GM21576 (cell line): ENCODE measurements at regions not wholly inside any gene's neighbourhood (a gene's known extent, or its start where the extent isn't known, plus 50 kb on each side); places are given as distances from the start of the nearest gene placed in this dataset.

Experiments
- ATAC-seq: cut with Tn5 transposase; IDR thresholded peaks from one replicate; pipeline ENCODE4 v1.9.1; 2021; ENCODE audit warnings: mild to moderate bottlenecking, moderate library complexity; ENCODE audit not compliant: unreplicated experiment

DNA sequence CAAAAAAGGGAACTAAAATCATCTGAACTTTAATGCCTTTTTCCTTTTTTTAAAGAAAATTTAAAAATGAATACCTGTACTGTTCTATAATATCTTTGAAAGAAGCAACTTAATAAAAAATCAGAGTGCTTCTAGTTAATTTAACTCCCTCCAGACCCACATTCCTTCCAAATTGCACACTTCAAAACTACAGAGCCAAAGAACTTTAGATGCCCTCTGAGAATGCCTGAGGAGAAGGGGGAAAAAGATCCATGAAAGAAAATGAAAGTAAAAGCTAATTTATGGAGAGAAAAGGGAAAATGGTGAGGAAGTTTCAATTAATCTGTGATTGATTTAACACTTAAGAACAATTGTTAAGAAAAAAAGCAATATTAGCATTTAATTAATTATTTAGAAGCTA lies 1141.6 kb downstream of the IGSF11 start:
- ATAC-seq: no peak

DNA sequence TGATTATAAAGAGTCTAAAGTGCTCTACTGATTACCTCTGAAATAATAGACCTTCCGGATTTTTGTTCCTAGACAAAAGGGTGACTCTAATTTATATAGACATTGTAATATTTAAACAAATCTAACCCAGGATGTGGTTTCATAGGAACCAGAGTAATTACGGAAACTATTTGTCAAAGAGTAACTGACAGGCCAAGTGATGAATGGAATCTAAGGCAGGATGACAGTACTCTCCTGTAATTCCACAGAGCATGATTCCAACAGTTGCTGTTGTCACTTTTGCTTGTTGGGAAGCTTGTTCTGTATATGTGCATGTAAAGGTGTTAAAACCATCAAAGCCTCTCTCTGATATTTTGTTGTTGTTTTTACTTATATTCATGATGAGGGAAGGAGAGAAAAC lies 1141.0 kb downstream of the IGSF11 start:
- ATAC-seq: no peak

DNA sequence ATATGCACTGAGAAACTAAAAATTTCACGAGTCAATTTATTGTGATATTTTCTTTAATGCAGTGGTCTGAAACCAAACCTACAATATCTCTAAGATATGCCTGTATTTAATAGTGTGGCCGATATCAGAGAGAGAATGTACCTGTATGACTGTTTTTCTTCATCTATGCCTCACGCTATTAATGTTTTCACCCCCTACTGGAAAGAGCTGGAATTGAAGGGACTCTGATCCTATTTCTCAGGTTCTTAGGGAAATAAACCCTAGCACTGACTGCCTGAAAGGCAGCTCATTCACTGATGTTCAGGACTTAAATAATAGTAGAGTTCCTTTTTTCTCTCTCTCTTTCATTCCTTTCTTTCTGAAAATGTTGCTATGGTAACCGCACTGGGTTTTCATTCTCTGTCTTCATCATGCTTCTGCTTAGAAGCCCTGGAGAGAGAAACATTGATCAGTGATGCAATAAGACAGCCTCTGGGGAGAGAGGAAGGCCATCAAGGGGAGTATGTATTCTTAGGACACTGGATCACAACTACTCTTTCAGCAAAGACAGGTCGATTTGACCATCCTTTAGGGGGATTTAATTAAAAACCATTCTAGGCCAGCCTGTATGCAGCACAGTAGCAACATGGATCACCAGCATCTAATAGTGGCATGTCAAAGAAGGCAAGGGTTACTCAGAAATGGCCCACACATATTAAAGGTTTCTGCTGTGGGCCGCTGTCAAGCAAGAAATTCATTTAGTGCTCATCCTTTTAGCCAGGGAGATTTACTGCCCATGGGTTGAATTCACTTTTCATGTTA lies 1135.7 kb downstream of the IGSF11 start:
- ATAC-seq: no peak

DNA sequence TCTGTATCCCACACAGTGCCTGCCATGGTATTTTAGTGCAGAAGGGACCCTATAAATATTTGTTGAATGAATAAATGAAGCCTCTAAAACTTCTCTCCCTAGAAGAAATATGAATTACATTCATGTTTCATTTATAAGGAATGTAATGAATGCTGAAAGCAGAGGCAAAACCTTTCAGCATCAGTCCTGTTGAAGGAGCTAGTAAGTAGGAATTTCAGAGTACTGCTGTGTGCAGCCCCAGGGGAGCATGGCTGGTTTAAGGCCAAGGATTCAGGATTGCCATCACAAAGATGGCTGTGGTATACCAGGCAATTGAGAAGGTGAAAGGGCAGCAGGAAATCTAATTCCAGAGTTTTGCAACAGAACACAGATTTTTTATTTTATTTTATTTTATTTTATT lies 1131.4 kb downstream of the IGSF11 start:
- no peak for ATAC-seq

DNA sequence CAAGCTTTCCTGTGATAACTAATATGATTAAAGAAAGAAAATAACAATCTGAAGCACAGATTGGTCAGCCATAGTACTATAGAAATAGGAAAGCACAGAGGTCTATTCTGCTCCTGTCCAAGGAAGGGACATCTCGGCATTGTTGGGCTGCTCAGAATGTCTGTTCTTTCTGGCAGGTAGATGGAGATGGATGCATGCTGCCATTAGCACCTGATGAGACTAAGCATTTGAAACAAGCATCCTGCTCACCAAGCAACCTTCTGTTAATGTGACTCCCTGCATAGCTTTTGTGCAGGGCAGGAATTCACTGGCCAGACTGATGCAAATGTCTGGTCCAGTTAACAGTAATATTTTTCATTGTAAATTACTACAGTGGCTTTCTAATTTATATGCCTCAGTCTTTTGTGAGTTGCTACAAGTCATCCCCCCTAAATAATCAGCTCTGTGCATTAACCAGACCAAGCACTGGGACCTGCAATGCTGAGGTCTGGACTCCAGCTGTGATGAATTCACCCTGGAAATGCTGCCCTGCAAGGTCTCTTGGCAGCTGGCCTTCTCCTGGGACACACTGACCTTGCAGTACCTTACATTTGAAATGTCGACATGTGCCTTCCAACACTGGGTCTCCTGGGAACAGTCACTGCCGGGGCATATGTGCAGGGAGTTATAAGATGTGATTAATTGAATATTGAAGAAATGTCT lies 1123.7 kb downstream of the IGSF11 start:
- ATAC-seq: no peak

DNA sequence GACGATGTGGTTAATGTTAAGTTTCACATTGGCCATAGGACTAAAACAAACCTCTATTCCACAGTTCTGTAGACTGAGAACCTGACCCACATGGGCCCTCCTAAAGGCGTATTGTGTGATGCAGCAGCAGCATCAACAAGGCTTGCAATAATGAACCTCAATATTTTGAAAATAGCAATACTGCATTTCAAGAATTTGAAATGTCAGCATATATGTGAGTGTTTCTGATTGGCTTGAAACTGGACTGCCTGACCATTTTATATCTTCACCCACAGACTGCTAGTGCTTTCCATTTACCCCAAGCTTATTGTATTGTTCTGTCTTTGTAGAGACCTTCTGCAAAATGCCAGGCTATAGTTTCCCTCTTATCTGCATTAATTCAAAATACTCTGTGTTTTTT lies 1122.3 kb downstream of the IGSF11 start:
- no peak for ATAC-seq

DNA sequence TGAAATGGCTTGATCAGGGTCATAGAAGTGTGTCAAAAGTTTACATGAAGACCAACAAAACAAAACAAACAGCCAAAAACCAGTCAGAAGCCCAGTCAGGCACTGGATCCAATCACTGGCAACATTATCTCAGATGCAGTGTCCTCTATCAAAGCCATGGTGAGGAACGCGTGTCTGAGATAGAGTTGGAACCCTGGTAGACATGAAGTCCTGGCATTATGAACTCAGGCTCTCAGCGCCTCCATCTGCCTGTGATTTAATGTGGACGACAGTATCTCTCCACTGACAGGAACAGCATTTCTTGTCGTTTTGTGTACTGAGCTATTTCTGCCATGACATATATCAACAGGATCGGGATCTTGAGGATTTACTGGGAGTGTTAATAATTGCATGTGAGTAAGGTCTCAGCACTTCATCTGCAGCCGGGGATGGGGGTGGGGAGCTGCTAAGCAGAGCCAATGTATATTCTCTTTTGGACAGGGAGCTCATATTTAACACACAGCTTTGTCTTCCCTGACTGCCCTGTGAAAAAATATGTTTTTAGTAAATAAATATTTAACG lies 1120.0 kb downstream of the IGSF11 start:
- ATAC-seq: no peak

DNA sequence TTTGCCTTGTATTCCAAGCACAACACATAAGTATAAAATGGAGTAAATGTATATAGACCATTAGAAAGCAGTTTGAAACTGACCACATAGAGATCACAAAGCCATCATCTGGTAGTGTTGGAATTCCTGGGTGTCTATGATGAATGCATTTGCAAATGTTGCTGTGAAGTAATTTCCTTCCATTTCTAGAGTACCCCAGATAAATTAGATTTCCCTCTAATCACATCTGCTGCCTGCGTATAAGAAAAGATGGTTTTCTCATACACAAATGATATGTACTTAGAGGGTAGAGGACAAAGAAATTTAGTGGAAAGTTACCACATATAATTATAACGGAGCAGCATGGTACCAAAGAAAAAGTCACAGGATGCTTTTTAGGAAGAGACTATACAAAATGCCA lies 1117.8 kb downstream of the IGSF11 start:
- no peak for ATAC-seq

DNA sequence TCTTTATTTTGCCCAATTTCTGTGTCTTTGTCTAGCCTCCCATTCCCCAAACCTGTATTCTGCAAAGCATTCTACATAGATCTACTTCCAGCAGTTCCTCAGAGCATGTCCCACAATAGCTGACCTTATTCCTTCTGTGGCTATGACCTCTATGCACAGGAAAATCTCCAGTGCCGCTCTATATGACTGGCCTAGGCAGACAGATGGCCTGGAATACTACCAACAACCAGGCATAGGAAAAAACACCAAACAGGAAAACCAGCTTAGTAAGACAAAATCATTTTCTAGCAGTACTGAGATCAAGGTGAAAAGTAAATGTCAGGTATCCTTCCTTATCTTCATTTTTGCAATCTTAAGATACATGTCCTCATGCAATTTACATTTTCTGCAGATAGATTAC lies 1115.0 kb downstream of the IGSF11 start:
- no peak for ATAC-seq

DNA sequence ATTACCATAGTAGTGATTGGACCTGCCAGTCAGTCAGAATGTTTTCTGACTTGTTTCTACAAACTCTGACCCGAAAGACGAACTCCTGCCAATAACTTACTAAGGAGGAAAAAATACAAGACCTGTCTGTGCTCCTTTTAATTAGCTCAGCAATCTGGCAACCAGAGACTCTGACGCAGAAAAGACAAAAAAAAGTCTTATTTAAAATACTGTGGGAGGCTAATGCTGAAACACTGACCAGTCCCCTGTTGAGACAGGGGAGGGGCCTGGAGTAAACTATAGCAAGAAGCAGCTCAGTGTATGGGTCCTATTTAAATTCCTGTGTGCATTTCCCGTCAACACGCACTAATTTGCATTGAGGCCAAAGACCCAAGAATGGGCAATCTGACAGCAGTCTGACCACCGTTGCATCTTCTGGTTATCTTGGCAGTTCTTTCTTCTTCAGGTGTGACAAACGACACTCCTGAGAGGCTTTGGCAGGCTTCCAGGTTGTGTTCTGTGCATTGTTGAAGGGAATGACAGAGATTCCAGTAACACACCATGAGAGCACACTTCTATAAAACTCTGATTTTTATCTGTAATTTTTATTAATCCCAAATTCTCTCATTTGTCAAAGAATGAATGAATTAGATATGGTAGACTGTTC lies 1114.3 kb downstream of the IGSF11 start:
- ATAC-seq: no peak

DNA sequence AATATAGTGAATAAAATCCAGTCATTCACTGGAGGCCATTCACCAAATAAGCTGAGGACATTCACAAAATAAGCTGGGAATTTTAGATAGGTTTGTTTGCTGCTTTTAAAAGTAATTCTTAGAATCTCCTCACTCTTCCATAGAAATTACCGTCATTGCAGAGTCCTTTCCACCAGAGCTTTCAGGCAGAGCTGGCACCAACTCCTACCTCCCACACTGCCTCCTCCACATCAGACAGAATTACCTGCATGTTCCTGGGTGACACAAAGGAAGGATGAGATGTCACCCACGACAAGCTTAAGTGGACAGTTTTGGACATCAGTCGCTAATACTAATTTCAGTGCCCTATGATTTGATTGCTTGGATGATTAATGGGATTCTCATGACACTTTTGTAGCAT lies 1113.2 kb downstream of the IGSF11 start:
- ATAC-seq: no peak

DNA sequence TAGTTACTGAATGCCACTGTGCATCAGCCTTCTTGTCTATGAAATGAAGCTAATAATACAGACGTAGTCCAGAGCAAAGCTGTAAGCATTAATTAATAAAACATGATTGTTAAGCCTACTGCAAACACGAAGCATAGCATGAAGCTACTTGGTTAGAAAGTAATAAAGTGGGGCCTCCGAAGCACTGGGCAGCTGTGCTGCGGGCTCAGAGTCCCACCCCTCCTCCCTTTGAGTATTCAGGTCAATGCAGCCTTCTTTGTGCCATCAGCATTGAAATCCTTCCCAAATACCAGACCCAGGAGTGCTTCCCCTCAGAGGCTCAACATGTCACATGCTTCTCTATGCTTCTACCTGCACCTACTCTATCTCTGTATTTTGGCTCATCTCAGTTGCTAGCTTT lies 1112.6 kb downstream of the IGSF11 start:
- ATAC-seq: no peak

DNA sequence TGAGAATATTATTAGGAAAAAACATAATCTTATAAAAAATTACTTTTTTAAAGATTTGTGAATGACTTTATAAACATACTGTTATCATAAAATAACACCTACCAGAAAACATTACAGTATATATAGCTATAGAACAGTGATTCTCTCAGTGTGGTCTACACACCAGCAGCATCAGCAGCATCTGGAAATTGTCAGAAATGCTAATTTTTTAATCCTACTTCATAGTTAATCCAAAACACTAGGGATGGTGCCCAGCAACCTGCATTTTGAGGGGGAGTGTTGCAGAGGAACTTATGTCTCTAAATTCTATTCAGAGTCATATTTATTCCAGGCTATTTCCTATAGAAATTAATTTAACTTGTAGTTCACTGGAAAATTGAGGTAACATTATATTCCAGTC lies 1107.8 kb downstream of the IGSF11 start:
- no peak for ATAC-seq

DNA sequence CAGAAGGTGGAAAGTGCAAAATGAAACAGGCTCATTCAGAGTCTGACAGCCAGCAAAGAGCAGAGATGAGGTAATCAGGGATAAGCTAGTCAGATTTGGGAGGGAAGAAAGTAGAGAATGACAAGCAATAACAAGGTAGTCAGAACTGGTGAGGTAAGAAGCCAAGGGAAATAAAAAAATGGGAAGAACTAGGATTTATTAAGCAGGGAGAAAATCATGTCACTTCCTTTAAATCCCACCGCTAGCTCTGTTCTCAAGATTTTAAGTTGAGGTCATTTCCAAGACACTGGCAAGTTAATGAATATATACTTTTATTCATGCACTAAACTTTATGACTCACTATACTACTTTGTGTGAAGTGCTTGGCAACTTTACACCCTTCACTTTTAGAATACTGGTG lies 1106.8 kb downstream of the IGSF11 start:
- ATAC-seq: no peak

DNA sequence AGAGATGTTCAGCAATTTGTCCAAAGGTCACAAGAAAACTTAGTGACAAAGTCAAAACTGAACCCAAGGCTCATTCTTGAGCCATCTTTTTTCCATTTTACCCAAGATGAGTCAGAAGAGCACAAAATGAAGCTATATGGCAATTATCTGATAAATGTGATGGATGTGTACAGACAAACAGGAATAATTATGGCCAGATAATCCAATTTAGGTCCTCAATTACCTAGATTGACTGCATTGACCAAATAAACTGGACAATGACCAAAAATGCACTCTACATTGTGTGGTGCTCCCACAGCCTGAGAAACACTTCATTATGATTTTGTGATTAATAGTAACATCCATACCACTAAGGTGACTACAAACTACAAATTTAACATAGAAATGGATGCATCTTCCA lies 1105.8 kb downstream of the IGSF11 start:
- no peak for ATAC-seq

DNA sequence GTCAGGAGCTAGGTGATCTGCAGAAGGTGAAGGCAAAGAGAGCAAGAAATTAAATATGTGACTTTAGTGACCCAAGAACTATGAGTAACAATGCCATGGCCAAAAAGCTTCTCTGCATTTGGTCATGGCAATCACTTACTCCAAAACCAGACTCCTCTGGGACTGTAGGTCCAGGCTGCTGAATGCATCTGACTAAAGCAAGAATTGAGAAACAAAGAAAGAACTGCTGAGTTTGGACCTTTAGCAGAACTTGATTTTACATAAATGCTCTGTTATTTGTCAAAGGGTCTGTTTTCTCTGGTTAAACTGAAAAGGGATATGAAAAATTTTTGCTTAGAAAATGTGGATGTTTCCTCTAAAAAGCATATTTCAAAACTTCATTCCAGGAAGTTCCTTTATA lies 1102.2 kb downstream of the IGSF11 start:
- no peak for ATAC-seq

DNA sequence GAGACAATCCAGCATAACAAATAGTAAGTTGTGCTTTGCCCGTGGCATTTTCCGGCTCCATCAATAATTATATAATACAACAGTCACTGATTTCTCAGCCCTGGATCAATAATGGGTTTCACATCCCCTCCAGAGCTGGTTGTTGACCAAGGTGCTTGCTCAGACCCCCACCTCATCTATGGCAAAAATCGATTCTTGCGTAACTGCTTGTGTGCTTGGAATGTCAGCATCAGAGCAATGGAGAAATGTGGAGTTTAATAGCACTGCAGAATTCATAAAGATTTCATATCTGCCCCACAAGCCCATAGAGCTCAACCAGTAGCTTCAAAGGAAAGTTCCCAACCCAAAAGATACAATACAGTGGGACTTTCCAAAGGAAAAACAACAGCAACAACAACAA lies 1098.5 kb downstream of the IGSF11 start:
- no peak for ATAC-seq

DNA sequence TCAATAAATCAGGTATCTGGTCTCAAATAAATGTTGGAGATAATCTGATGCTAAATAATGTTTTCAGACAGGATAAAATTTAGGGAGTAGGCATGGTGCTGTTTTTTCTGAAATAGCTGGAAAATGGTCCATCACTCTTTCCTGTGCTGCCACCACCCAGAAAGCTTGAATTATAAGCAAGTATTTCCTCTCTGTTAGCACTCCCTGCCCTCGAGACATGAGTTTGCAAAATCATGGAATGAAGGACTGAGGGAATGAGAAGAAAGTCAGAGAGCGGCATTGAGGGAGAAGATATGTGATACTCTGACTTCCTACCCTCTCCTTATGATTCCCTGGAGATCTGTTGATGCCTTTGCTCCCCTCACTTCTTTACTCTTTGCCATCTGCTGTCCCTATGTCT lies 1095.7 kb downstream of the IGSF11 start:
- ATAC-seq: no peak

DNA sequence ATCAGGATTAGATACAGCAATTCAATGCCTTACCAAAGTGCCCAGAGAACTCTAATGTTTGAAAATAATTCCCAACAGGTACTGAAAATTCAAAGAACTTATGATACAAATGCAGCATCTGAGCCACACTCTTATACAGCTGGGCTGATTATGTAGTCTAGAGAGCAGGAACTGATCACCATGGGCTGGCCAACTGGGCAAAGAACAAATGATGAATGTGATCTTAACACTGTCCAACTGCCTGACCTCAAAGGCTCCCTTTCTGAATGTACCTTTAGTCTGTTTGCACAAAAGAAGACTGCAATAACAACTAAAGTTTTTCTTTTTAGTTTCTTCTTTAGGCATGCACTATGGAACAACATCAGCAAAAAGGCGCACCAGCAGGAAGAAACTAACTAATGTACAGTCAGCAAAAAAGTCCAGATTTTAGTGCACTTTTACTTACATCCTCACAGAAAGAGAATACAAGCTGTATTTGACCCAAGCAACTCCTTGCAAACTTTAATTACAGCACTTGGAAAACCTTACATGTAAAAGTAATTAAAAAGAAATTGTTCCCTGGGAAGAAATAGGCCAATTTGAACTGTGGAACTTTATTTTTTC lies 1095.1 kb downstream of the IGSF11 start:
- no peak for ATAC-seq

DNA sequence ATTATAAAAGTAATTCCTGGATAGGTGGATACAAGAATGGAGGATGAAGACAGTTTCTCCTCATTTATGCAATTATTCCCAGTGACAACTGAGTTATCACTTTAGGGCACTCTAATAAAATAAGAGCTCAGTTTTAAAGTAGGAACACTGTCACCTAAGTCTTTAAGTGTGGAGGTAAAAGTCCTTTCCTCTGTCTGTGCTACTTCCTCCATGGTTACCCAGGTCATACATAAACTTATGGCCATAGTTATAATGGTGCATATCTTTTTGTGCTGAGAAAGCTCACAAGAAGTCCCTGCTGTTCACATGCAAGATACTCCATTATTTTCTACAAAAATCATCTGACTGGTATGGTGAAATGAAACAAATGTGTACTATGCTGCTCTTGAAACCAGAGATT lies 1093.6 kb downstream of the IGSF11 start:
- ATAC-seq: no peak

DNA sequence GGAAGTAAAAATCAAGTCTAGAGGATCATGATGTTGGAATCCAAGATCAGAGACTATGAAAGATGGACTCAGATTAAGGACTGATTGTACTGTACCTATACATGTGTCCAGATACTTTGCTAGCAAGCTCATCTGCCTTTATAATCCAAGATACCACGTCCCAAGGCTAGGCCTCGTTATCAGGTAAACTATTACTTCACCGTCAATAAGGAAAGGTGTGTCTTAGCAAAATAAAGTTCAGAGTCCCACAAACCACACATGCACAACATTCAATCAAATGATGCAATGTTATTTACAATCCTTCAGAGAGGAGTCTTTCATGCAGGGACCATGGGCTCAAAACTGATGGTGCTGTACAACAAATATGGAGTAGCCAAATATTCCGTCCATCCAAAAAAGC lies 1092.9 kb downstream of the IGSF11 start:
- ATAC-seq: no peak
